WTC11 (cell line): ENCODE measurements at regions not wholly inside any gene's neighbourhood (a gene's known extent, or its start where the extent isn't known, plus 50 kb on each side); places are given as distances from the start of the nearest gene placed in this dataset.

Source experiments
- ATAC-seq: fragments of 200-7000 bp; cut with Tn5 transposase; 2 replicates; pipeline ENCODE4 v1.10.0; 2021; ENCODE audit warnings: mild to moderate bottlenecking, moderate library complexity
- CTCF ChIA-PET: fragments of 300-600 bp; sonication (Branson Sonifier 250); formaldehyde crosslinking; loops from one replicate; lab custom pipeline; 2021; ENCODE audit warnings: antibody characterized with exemption; lab: Charles Lee
- POLR2A ChIA-PET: fragments of 350-600 bp; sonication (Branson Sonifier 250); formaldehyde crosslinking; loops from one replicate; lab custom pipeline; 2021; ENCODE audit warnings: antibody characterized with exemption; lab: Charles Lee
- DNase-seq: peaks from one replicate; pipeline ENCODE4 v3.0.0; 2021; ENCODE audit warnings: low spot score
- H3K27ac Mint-ChIP-seq: 2 replicates; pipeline ENCODE4 v1.8.0; 2021; ENCODE audit warnings: mixed read lengths
- H3K27me3 Mint-ChIP-seq: 2 replicates; pipeline ENCODE4 v1.8.0; 2021; ENCODE audit warnings: low read depth, mild to moderate bottlenecking, moderate library complexity, mixed read lengths
- H3K36me3 Mint-ChIP-seq: 2 replicates; pipeline ENCODE4 v1.8.0; 2021; ENCODE audit warnings: mixed read lengths
- H3K4me1 Mint-ChIP-seq: 2 replicates; pipeline ENCODE4 v1.8.0; 2022; ENCODE audit warnings: mixed read lengths
- H3K4me3 Mint-ChIP-seq: 2 replicates; pipeline ENCODE4 v1.8.0; 2021; ENCODE audit warnings: mild to moderate bottlenecking, moderate library complexity, mixed read lengths
- H3K9me3 Mint-ChIP-seq: 2 replicates; pipeline ENCODE4 v1.8.0; 2021; ENCODE audit warnings: mixed read lengths
- CBFB ChIP-seq: sonication (generic); formaldehyde crosslinking; IDR thresholded peaks from 2 replicates; pipeline ENCODE4 v1.8.1; 2022; ENCODE audit warnings: mild to moderate bottlenecking, low read depth, missing genetic modification reagents
- EMX1 ChIP-seq: fragments of 250-450 bp; sonication (Bioruptor Pico); IDR thresholded peaks from 2 replicates; pipeline ENCODE4 v1.8.0; 2021; ENCODE audit warnings: mild to moderate bottlenecking
- ESRRA ChIP-seq: sonication (generic); formaldehyde crosslinking; IDR thresholded peaks from 2 replicates; pipeline ENCODE4 v1.8.1; 2022; ENCODE audit warnings: mild to moderate bottlenecking, missing genetic modification reagents, borderline replicate concordance
- KAT7 ChIP-seq: sonication (generic); formaldehyde crosslinking; IDR thresholded peaks from 2 replicates; pipeline ENCODE4 v1.8.1; 2023; ENCODE audit warnings: missing genetic modification reagents, mild to moderate bottlenecking, borderline replicate concordance
- NFATC4 ChIP-seq: fragments of 250-450 bp; sonication (Bioruptor Pico); IDR thresholded peaks from 2 replicates; pipeline ENCODE4 v1.9.0; 2021; ENCODE audit warnings: mild to moderate bottlenecking
- NR2C2 ChIP-seq: sonication (generic); formaldehyde crosslinking; IDR thresholded peaks from 2 replicates; pipeline ENCODE4 v1.8.0; 2022; ENCODE audit warnings: mild to moderate bottlenecking, missing genetic modification reagents
- NR3C1 ChIP-seq: sonication (generic); formaldehyde crosslinking; conservative IDR thresholded peaks from 2 replicates; pipeline ENCODE4 v1.8.1; 2023; ENCODE audit warnings: low read depth, mild to moderate bottlenecking, missing genetic modification reagents
- RORB ChIP-seq: fragments of 250-450 bp; sonication (Bioruptor Pico); IDR thresholded peaks from 2 replicates; pipeline ENCODE4 v1.9.0; 2021; ENCODE audit warnings: mild to moderate bottlenecking
- SOX15 ChIP-seq: fragments of 250-450 bp; sonication (Bioruptor Pico); IDR thresholded peaks from 2 replicates; pipeline ENCODE4 v1.9.0; 2021; ENCODE audit warnings: mild to moderate bottlenecking
- TEAD4 ChIP-seq: sonication (generic); formaldehyde crosslinking; IDR thresholded peaks from 2 replicates; pipeline ENCODE4 v1.8.0; 2022; ENCODE audit warnings: mild to moderate bottlenecking, missing genetic modification reagents
- ZNF121 ChIP-seq: sonication (generic); formaldehyde crosslinking; IDR thresholded peaks from 2 replicates; pipeline ENCODE4 v1.8.0; 2023; ENCODE audit warnings: missing genetic modification reagents
- ZNF138 ChIP-seq: sonication (generic); formaldehyde crosslinking; conservative IDR thresholded peaks from 2 replicates; pipeline ENCODE4 v1.8.1; 2022; ENCODE audit warnings: mild to moderate bottlenecking, moderate library complexity, missing genetic modification reagents
- ZNF423 ChIP-seq: fragments of 250-450 bp; sonication (Bioruptor Pico); IDR thresholded peaks from 2 replicates; pipeline ENCODE4 v2.1.2; 2022; ENCODE audit warnings: mild to moderate bottlenecking, moderate library complexity
- TF ChIP-seq, protein P1 (sequence below): sonication (generic); formaldehyde crosslinking; IDR thresholded peaks from 2 replicates; pipeline ENCODE4 v1.8.0; 2023; ENCODE audit warnings: missing genetic modification reagents
- TF ChIP-seq, protein P2 (sequence below): sonication (generic); formaldehyde crosslinking; IDR thresholded peaks from 2 replicates; pipeline ENCODE4 v1.8.1; 2022; ENCODE audit warnings: low read depth, missing genetic modification reagents, borderline replicate concordance
- TF ChIP-seq, protein P3 (sequence below): fragments of 250-450 bp; sonication (Bioruptor Pico); IDR thresholded peaks from 2 replicates; pipeline ENCODE4 v1.9.0; 2021; ENCODE audit warnings: mild to moderate bottlenecking, borderline replicate concordance
- TF ChIP-seq, protein P4 (sequence below): sonication (generic); formaldehyde crosslinking; IDR thresholded peaks from 2 replicates; pipeline ENCODE4 v1.8.0; 2022; ENCODE audit warnings: mild to moderate bottlenecking, missing genetic modification reagents
- TF ChIP-seq, protein P5 (sequence below): sonication (generic); formaldehyde crosslinking; IDR thresholded peaks from 2 replicates; pipeline ENCODE4 v1.8.0; 2022; ENCODE audit warnings: mild to moderate bottlenecking, missing genetic modification reagents

DNA sequence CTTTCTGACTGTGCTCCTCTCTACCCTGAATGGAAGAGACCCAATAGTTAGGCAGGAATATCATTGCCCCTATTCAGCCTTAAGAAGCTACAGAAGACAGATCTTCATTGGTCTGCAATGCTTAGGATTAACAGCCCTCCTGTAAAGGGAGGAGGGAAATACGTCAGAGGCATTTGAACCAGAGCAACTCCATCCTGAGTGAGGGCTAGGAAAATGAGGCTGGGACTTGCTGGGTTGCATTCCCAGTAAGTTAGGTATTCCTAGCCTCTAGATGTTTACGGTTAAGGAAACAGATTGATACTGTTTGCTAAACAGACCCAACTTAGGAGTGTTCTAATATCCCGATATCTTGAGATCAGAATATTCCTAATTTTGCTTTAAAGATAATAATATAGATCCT is 63.5 kb downstream of the PCDH18 start:
- ATAC-seq (no peak), DNase-seq (no peak)
- H3K27ac Mint-ChIP-seq = no peak overlapping the region
- peaks cover 42% of the 10 kb centered on the region for H3K36me3 Mint-ChIP-seq
- POLR2A ChIA-PET = no interaction called here
- H3K27me3 Mint-ChIP-seq = no peaks in the 10 kb centered on the region
- TF ChIP-seq ZNF423 (no peak), ZNF138 (no peak), RORB (CRISPR knock-in tag) (no peak)
- TF ChIP-seq, protein P1, sequence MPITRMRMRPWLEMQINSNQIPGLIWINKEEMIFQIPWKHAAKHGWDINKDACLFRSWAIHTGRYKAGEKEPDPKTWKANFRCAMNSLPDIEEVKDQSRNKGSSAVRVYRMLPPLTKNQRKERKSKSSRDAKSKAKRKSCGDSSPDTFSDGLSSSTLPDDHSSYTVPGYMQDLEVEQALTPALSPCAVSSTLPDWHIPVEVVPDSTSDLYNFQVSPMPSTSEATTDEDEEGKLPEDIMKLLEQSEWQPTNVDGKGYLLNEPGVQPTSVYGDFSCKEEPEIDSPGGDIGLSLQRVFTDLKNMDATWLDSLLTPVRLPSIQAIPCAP (CRISPR knock-in tag) = no peak
- H3K4me1 Mint-ChIP-seq = no peaks in the 10 kb centered on the region
- H3K9me3 Mint-ChIP-seq = peaks cover 39% of the 10 kb centered on the region
- CTCF ChIA-PET = no interaction called here
- H3K4me3 Mint-ChIP-seq = no peak overlapping the region

DNA sequence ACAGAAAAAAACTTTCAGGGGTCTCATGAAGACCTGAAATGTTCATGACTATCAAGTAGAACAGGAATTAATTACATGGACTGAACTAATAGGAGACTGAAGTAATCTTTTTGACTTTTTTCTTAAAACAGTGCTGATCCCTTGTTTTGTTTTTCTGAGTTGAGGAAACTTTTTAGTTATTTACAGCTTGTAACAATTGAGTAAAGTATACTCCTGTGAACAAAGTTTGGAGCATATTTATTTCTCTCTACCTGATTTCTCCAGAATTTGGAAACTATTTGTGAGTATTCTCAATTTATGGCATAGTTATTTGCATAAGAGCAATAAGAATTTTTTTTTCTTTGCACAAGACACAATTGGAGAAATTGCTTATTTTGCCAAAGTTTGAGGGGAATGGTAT is 64.8 kb downstream of the PCDH18 start:
- Mint-ChIP-seq H3K4me1 (no peaks in the 10 kb centered on the region), H3K9me3 (peaks cover 50% of the 10 kb centered on the region), H3K27me3 (no peaks in the 10 kb centered on the region), H3K27ac (no peak overlapping the region), H3K36me3 (peaks cover 52% of the 10 kb centered on the region), H3K4me3 (no peak overlapping the region)
- POLR2A ChIA-PET = no interaction called here
- ATAC-seq (no peak), DNase-seq (no peak)
- CTCF ChIA-PET = no interaction called here
- TF ChIP-seq KAT7 (CRISPR knock-in tag) = no peak
- TF ChIP-seq, protein P2, sequence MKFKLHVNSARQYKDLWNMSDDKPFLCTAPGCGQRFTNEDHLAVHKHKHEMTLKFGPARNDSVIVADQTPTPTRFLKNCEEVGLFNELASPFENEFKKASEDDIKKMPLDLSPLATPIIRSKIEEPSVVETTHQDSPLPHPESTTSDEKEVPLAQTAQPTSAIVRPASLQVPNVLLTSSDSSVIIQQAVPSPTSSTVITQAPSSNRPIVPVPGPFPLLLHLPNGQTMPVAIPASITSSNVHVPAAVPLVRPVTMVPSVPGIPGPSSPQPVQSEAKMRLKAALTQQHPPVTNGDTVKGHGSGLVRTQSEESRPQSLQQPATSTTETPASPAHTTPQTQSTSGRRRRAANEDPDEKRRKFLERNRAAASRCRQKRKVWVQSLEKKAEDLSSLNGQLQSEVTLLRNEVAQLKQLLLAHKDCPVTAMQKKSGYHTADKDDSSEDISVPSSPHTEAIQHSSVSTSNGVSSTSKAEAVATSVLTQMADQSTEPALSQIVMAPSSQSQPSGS = no peak
- no peak for TF ChIP-seq NFATC4
- TF ChIP-seq TEAD4 (CRISPR knock-in tag) = no peak
- TF ChIP-seq, protein P3, sequence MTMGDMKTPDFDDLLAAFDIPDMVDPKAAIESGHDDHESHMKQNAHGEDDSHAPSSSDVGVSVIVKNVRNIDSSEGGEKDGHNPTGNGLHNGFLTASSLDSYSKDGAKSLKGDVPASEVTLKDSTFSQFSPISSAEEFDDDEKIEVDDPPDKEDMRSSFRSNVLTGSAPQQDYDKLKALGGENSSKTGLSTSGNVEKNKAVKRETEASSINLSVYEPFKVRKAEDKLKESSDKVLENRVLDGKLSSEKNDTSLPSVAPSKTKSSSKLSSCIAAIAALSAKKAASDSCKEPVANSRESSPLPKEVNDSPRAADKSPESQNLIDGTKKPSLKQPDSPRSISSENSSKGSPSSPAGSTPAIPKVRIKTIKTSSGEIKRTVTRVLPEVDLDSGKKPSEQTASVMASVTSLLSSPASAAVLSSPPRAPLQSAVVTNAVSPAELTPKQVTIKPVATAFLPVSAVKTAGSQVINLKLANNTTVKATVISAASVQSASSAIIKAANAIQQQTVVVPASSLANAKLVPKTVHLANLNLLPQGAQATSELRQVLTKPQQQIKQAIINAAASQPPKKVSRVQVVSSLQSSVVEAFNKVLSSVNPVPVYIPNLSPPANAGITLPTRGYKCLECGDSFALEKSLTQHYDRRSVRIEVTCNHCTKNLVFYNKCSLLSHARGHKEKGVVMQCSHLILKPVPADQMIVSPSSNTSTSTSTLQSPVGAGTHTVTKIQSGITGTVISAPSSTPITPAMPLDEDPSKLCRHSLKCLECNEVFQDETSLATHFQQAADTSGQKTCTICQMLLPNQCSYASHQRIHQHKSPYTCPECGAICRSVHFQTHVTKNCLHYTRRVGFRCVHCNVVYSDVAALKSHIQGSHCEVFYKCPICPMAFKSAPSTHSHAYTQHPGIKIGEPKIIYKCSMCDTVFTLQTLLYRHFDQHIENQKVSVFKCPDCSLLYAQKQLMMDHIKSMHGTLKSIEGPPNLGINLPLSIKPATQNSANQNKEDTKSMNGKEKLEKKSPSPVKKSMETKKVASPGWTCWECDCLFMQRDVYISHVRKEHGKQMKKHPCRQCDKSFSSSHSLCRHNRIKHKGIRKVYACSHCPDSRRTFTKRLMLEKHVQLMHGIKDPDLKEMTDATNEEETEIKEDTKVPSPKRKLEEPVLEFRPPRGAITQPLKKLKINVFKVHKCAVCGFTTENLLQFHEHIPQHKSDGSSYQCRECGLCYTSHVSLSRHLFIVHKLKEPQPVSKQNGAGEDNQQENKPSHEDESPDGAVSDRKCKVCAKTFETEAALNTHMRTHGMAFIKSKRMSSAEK = no peak
- no peak for TF ChIP-seq CBFB
- no peak for TF ChIP-seq NR3C1 (CRISPR knock-in tag)
- TF ChIP-seq, protein P4, sequence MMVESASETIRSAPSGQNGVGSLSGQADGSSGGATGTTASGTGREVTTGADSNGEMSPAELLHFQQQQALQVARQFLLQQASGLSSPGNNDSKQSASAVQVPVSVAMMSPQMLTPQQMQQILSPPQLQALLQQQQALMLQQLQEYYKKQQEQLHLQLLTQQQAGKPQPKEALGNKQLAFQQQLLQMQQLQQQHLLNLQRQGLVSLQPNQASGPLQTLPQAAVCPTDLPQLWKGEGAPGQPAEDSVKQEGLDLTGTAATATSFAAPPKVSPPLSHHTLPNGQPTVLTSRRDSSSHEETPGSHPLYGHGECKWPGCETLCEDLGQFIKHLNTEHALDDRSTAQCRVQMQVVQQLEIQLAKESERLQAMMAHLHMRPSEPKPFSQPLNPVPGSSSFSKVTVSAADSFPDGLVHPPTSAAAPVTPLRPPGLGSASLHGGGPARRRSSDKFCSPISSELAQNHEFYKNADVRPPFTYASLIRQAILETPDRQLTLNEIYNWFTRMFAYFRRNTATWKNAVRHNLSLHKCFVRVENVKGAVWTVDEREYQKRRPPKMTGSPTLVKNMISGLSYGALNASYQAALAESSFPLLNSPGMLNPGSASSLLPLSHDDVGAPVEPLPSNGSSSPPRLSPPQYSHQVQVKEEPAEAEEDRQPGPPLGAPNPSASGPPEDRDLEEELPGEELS = no peak
- no peak for TF ChIP-seq SOX15
- TF ChIP-seq ESRRA = no peak
- no peak for TF ChIP-seq ZNF121 (CRISPR knock-in tag)
- no peak for TF ChIP-seq ZNF423
- TF ChIP-seq NR2C2 (CRISPR knock-in tag) = no peak
- no peak for TF ChIP-seq RORB (CRISPR knock-in tag)
- TF ChIP-seq EMX1 (CRISPR knock-in tag) = no peak
- TF ChIP-seq, protein P5, sequence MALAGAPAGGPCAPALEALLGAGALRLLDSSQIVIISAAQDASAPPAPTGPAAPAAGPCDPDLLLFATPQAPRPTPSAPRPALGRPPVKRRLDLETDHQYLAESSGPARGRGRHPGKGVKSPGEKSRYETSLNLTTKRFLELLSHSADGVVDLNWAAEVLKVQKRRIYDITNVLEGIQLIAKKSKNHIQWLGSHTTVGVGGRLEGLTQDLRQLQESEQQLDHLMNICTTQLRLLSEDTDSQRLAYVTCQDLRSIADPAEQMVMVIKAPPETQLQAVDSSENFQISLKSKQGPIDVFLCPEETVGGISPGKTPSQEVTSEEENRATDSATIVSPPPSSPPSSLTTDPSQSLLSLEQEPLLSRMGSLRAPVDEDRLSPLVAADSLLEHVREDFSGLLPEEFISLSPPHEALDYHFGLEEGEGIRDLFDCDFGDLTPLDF (CRISPR knock-in tag) = no peak
